ENCODE measurements at regions not wholly inside any gene's neighbourhood (a gene's known extent, or its start where the extent isn't known, plus 50 kb on each side); places are given as distances from the start of the nearest gene placed in this dataset.

DNA sequence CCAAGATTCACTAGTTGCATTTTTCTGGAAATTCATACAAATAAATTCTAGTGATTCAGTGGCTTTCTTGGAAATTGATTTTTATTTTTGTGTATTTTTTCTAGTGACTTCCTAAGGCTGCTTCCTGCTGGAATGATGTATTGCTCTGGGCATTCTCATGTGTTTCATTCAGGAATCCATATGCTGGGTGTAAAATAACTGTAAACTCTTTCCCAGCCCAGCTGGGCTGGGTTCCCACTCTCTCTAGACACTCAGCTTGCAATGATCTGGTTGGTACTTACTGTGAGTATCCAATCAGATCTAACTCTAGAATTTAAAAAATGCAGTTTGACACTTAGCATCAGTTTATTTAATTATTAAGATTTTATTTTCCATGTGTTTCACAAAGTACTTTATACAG, 882.2 kb downstream of the STIM2 start:
- TF ChIP-seq, protein P1, sequence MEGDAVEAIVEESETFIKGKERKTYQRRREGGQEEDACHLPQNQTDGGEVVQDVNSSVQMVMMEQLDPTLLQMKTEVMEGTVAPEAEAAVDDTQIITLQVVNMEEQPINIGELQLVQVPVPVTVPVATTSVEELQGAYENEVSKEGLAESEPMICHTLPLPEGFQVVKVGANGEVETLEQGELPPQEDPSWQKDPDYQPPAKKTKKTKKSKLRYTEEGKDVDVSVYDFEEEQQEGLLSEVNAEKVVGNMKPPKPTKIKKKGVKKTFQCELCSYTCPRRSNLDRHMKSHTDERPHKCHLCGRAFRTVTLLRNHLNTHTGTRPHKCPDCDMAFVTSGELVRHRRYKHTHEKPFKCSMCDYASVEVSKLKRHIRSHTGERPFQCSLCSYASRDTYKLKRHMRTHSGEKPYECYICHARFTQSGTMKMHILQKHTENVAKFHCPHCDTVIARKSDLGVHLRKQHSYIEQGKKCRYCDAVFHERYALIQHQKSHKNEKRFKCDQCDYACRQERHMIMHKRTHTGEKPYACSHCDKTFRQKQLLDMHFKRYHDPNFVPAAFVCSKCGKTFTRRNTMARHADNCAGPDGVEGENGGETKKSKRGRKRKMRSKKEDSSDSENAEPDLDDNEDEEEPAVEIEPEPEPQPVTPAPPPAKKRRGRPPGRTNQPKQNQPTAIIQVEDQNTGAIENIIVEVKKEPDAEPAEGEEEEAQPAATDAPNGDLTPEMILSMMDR (IDR thresholded peaks at IDR 0.05): no peak
- TF ChIP-seq POLR2A (IDR thresholded peaks at IDR 0.05): no peak

Measured in body of pancreas (tissue), 4 donors.